Stimulated activated CD4-positive, alpha-beta T cell treated with anti-CD3 and anti-CD28 coated beads, Interleukin-15, amount 100 ng/mL, for 1 hour (primary cell): ENCODE measurements at regions not wholly inside any gene's neighbourhood (a gene's known extent, or its start where the extent isn't known, plus 50 kb on each side); places are given as distances from the start of the nearest gene placed in this dataset.

Experiments
- DNase-seq, 2 donors: peaks; one replicate each; pipeline ENCODE4 v3.0.0-alpha.2; 2020; ENCODE audit warnings: low read depth in 1 of 2, low spot score in 1 of 2

DNA sequence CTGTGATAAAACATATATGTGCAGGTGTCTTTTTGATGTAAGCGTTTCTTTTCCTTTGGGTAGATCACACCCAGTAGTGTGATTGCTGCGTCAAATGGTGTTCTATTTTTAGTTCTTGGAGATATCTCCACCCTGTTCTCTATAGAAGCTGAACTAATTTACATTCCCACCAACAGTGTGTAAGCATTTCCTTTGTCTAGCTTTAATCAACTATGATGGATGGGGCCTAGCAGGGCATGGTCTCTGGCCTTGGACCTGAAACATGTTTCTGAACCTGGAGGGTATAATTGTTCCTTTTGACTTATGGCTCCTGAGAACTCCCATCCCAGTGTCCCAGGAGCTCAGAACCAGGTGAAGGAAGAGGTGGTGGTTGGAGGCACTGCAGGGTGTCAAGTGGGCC, 93.9 kb downstream of the HAPSTR1 start:
- DNase-seq = no peak

DNA sequence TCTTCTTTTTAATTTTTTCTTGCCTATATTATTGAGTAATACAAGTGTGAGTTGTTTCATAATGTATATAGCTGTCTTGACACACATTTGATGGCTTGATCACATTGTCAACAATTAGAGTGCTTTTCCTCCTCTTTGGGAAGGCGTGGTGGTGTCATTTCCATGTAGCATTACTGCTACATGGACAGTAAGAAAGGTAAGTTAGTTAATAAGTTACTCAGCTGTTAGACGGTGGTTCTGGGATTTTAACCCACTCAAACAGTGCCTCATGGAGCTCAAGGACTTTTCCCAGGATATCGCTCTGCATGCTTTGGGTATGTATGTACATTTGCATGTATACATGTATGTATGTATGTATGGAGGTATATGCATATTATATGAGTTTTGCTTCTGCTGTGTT, 94.6 kb downstream of the HAPSTR1 start:
- DNase-seq = no peak

DNA sequence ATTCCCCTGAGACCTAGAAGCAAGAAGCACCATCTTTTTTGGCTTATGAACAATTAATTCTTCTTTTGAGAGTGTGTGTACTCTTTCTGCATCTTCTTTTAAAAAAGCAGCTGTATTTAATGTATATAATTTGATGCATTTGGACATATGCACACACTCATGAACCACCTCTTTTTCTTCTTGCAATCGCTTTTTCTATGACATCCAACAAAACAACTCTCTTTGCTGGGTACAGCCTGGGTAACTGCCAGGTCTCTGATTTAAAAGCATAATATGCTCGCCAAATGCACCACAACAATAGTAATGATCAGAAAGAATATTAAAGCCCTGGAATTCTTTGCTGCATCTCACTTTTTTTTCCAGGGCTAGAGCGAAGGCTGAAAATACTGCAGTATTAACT, 97.3 kb downstream of the HAPSTR1 start:
- no peak for DNase-seq

DNA sequence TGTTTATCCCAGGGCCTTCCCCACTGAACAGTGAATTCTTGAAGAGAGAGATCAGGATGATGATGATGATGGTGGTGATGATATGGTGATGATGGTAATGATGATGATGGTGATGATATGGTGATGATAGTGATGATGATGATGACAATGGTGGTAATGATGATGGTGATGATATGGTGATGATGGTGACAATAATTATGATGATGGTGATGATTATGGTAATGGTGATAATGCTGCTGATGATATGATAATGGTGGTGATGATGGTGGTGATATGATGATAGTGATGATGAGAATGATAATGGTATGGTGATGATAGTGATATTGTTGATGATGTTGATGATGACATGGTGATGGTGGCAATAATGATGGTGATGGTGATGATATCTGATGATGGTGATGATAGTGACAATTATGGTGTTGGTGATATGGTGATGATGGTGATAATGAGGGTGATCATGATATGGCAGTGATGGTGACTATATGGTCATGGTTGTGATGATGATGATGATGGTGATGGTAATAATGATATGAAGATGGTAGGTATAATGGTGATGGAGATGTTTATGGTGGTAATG, 99.9 kb downstream of the HAPSTR1 start:
- DNase-seq = no peak

GRCh38 chr16:9192746-9193145, 101.3 kb downstream of the HAPSTR1 start:
- DNase-seq = no peak

- no peak for DNase-seq
Measured at GRCh38 chr16:9195287-9195686, 103.8 kb downstream of the HAPSTR1 start.

GRCh38 chr16:9197957-9198661, 106.7 kb downstream of the HAPSTR1 start:
- no peak for DNase-seq

GRCh38 chr16:9199311-9199710, 107.9 kb downstream of the HAPSTR1 start:
- no peak for DNase-seq

DNA sequence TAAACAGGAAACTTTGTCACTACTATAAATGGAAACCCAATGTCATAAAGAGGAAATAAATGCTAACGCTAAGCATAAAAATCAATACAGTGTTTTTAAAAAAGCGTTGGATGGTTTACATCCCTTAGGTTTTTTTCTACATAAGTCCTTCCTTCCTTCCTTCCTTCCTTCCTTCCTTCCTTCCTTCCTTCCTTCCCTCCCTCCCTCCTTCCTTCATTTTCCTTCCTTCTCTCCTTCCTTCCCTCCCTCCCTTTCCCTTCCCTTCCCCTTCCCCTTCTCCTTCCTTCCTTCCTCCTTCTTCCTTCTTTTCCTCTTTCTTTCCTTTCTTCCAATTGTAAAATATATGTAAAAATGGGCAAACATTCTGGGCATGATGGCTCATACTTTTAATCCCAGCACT, 108.3 kb downstream of the HAPSTR1 start:
- DNase-seq = no peak

GRCh38 chr16:9203956-9204355, 112.5 kb downstream of the HAPSTR1 start:
- DNase-seq = no peak

DNA sequence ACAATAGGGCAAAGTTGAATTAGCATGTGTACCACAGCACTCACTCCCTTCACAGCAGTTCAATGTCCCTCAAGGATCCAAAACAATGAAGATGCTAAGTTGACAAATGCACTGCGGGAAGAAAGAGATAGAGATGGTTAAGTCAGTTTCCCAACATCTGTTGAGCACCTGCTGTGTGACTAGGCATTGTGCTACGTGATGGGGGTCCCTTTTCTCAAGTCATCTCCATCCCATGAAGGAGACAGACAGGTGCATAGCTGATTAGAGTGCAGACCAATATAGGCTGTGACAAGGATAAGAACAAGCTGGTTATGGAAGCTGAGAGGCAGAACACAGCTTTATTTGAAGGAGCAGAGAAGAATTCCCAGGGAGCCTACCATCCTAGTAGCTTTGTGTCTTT, 114.2 kb downstream of the HAPSTR1 start:
- no peak for DNase-seq

DNA sequence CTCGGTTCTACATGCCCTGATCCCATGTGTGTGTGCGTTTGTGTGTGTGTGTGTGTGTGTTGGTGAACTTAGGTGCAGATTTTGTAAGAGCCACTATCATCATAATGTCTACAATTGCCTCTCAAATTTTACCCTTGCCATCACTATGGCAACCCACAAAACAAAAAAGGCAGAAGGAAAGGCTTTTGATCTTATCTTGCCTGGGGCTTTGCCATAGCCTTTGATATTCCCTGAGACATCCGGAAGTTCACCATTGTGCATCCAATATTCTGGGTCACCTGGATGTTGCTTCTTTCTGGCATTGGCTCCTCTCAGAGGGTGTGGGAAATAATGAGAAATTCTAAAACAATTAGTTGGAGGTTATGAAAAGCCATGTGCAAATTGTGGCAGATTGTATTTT, 114.7 kb downstream of the HAPSTR1 start:
- DNase-seq = no peak

DNA sequence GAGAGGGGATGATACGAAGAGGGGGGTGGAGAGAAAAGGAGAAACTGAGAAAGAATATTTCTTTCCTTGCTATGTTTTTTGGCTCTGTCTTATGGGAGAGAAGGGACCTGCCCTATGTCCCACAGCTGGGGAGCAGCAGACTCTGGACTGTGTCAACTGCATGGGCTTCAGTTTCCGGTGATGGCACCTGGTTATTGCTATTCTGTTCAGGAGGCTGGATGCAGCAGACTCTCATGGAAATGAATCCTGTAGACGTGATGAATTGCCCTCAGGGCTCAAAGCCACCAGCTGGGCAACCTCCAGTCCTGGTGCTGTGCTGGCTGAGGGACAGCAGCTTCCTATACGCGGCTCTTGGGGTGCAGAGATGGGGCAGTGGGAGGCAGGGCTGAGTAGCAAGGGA, 121.2 kb downstream of the HAPSTR1 start:
- no peak for DNase-seq

DNA sequence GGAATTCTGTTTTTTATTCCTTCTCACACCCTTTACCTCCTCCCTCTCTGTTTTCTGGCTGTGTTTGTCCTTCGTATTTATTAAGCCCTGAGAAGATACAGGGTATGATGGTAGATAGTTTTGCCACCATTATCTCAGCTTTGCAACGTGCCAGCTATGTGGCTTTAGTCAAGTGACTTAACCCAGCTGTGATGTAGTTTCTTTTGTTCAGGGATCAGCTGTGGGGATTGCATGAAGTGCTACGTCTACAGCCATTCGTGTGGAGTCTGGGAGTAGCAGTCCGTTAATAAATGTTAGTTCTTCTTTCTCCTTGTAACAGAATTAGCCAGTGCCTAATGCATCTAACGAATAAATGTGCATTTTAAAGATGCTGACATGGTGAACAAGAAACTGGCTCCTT, 128.4 kb downstream of the HAPSTR1 start:
- DNase-seq = no peak

GRCh38 chr16:9225527-9226316, 134.3 kb downstream of the HAPSTR1 start:
- no peak for DNase-seq

GRCh38 chr16:9226924-9227323, 135.5 kb downstream of the HAPSTR1 start:
- no peak for DNase-seq

- DNase-seq = no peak
Measured at GRCh38 chr16:9231039-9231438, 139.6 kb downstream of the HAPSTR1 start.

GRCh38 chr16:9232102-9232770, 140.8 kb downstream of the HAPSTR1 start:
- no peak for DNase-seq

DNA sequence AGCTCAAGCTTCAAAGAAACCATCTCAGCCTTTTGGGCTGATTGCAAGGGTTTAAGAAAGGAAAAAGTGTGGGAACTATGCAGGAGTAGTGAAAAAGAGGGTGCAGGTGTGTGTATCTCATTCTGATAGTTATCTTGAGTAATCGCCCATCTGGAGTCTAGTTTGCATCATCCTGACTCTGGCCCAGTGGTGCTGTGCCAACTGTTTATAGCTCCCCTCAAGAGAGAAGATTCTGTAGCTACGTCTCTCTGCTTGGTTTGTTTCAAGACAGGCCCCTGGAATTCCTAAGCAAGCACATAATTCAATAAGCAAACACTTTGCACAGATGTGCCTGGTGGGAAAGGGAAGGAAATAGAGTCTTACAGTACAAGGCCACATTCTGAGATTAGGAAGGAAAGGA, 144.4 kb downstream of the HAPSTR1 start:
- no peak for DNase-seq

DNA sequence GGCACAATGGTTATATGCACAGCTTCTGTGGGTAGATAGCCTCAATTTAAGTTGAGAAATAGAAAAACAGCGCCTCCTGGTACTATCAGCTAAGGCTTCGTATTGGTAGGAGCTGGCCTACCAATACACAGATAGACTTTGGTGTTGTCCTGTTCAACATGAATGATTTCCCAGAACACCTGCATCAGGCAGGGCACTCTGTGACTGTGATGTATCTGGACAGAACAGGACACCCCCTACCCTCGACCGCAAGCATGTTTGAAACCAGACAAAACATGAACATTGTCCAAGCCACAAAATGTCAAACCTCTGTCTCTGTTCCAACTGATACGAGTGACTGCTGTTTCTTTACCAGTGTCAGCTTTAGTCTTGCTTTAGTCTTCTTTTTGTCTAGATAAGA, 144.9 kb downstream of the HAPSTR1 start:
- no peak for DNase-seq

GRCh38 chr16:9238346-9238745, 146.9 kb downstream of the HAPSTR1 start:
- no peak for DNase-seq

DNA sequence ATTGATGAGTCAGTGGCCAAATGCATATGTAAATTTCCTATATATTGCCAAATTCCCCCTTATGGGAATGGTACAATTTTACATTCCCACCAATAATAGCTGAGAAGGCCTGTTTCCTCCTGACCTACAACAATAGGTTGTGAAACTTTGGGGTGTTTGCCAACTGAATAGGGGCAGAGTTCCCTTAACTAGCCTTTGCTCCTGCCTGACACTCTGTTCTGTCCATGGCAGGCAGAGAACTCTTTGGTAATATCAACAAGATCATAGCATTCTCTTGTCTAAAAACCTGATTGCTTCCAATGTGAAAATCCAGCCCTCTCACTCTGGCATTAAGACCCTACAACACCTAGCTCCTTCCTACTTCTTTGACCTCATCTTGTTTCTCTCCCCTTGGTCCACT, 149.7 kb downstream of the HAPSTR1 start:
- DNase-seq = no peak
